Right ventricle myocardium inferior (tissue), 1 donor: ENCODE measurements at regions not wholly inside any gene's neighbourhood (a gene's known extent, or its start where the extent isn't known, plus 50 kb on each side); places are given as distances from the start of the nearest gene placed in this dataset.
"Not testable (repeated sequence)": the region's sequence is repeated elsewhere in the genome, so short reads cannot be mapped to it uniquely, and the experiment has no call there.

Experiments used
- ATAC-seq: fragments of 200-7000 bp; cut with Tn5 transposase; one replicate; pipeline ENCODE4 v1.9.1; 2020; ENCODE audit warnings: mild to moderate bottlenecking, moderate library complexity
- DNase-seq: peaks from one replicate; pipeline ENCODE4 v3.0.0; 2021; ENCODE audit errors: missing footprints
- intact Hi-C: fragments of 100-400 bp; cut with DNase I; formaldehyde crosslinking; loops from one replicate; pipeline ENCODE4 v1.11.0; 2022
- donor health status: DM: no; HTN: yes; CAD: no; lungs with severe emphysema.

- DNase-seq, intact Hi-C loops: not testable (repeated sequence)
- peak; percentile 72 for ATAC-seq
Measured at GRCh38 chrY:26360472-26360871, 738.6 kb downstream of the CDY1 start.

GRCh38 chrY:26363442-26363841 is 741.5 kb downstream of the CDY1 start:
- ATAC-seq, intact Hi-C loops: not testable (repeated sequence)

GRCh38 chrY:26366091-26366490 is 744.2 kb downstream of the CDY1 start:
- DNase-seq, ATAC-seq, intact Hi-C loops: not testable (repeated sequence)

More at GRCh38 chrY:26363442-26363841, 741.5 kb downstream of the CDY1 start:
- not testable (repeated sequence) for DNase-seq

GRCh38 chrY:26372480-26372879 is 750.6 kb downstream of the CDY1 start:
- DNase-seq, intact Hi-C loops: not testable (repeated sequence)
- ATAC-seq: peak; percentile 44

- ATAC-seq (no peak), DNase-seq (no peak)
- intact Hi-C loops: no loop called here
Measured at GRCh38 chrY:26408671-26409328, 786.9 kb downstream of the CDY1 start.

GRCh38 chrY:26409329-26409712 is 787.4 kb downstream of the CDY1 start:
- DNase-seq (no peak), ATAC-seq (no peak)
- intact Hi-C loops: no loop called here
